DMS79 treated with DMSO at 0.1 percent for 48 hours (cell line): ENCODE measurements at regions not wholly inside any gene's neighbourhood (a gene's known extent, or its start where the extent isn't known, plus 50 kb on each side); places are given as distances from the start of the nearest gene placed in this dataset.

Experiments used
- DNase-seq: peaks from one replicate; lab custom pipeline; 2025; lab: John Stamatoyannopoulos, UW

DNA sequence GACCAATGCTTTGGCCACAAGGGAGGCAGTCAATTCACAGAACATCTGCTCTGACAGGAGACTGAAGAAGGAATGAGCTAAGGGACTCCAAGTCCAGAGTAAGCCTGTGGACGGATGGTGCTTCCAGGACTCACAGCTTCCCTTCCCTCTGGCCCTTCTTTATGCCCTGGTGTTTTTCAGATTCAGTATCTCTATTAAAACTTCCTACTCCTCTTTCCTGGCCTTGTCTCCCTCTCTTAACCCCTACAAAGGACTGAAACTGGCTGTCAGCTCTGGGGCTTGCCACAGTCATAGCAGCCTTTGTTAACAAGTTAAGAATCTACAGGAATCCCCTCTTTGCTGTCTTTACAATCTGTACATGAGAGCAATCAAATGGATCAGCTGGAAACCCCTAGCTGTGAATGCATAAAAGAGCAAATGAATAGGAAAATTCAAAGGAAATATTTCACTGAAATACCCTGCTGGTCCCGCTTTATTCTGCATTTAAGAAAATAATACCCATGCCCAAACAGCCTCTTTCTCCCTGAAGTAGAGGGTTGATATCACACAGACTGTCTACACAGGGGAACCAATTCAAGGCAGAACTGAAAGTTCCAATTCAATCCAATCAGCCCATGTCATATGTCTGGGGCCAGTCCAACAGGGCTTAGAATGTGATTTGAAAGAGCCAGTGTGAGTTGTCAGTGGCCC lies 192.3 kb downstream of the MZT1 start:
- DNase-seq = no peak

DNA sequence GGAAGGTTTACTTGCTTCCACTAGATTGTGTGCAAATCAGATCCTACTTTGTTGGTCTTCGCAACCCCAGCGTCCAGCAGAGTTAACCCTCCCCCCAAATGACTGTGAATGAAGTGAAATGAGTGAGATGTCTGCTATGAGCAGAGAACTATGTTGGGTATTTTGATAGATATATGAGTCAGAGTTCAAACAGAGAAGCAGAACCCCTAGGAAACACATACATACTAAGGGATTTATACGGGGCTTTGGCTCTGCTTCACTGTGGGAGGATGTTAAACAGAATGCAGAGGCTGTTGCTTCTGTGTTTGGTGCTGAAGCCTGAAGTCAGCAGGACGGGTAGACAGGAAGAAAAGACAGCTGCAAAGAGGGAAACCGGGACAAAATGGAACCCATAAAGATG lies 197.0 kb downstream of the MZT1 start:
- no peak for DNase-seq

- no peak for DNase-seq
Measured at GRCh38 chr13:72527333-72527732, 200.1 kb downstream of the MZT1 start.

DNA sequence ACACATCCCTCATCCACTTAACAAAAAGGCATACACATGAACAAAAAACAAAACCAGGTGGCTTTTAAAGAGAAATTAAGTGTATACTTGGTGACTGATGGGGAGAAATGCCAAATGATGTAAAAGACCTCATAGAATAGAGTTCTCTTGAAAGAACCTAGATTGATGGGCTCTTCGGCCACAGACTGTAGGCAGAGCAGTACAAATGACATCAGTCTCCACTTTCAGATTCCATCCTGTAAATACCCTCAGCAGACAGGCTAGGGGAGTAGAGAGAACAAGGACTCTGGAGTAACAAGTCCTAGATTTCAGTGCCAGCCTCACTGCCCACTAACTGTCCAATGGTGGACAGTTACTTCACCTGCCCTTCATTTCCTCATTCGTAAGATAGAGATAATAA lies 203.8 kb downstream of the MZT1 start:
- peak; percentile 58 for DNase-seq

DNA sequence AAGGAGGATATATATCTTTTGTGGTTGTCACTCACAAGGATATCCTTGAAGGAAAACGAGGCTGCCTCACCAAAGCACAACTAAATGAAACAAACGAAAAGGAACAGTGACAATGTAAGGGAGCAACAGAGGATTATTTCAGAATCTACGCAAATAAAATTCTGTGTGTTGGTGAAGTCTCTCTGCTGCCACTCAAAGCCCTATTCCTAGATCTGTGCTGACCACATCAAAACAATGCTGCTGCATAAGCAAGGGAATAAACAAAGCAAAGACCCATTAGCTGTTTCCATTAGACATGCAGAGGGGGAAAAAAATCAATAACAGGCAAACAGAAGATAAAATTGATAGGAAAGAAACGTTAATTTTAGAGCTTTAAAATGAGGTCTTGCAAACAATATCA lies 204.4 kb downstream of the MZT1 start:
- DNase-seq = peak; percentile 27

GRCh38 chr13:72521940-72522661 lies 205.3 kb downstream of the MZT1 start:
- DNase-seq = no peak

- DNase-seq = no peak
Measured at GRCh38 chr13:72514146-72514545, 213.3 kb downstream of the MZT1 start.

- DNase-seq = no peak
Measured at GRCh38 chr13:72508392-72508791, 219.0 kb downstream of the MZT1 start.

DNA sequence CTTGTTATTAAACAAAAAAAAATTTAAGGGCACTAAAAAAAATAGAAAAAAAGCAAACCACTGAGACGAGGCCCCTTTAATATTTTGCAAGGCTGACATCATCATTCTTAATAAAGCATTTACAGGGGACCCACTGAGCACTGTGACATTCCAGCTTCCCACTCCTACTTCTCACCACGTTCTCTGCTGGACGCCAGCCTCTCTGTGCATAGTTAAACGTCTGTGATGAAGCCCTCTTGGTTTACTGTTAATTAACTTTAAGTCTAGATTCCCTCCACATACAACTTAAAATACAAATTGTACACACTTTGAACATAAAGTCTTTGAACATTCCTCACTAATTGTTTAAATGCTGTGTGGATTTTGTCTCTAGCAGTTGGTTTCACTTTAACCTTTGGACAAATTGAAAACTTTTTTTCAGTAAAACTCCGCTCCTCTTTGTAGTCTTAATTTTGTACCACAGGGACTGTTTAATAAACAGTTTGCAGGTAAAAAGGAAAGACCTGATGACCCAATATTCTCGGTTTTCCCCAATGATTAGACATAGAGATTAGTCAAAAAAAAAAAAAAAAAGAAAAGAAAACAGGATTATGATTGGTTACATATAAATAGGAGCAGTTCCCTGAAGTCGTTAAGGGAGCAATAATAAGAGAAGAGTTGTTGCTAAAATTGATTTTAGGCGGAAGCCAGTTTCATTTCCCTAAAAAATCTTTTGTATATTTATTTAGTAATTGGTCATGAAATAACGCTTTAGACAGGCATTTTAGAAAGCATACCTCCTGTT lies 219.8 kb downstream of the MZT1 start:
- DNase-seq = no peak

- DNase-seq = no peak
Measured at GRCh38 chr13:72506706-72507105, 220.7 kb downstream of the MZT1 start.

- DNase-seq = peak; percentile 15
Measured at GRCh38 chr13:72505376-72505775, 222.1 kb downstream of the MZT1 start.

- no peak for DNase-seq
Measured at GRCh38 chr13:72504131-72504841, 223.1 kb downstream of the MZT1 start.

DNA sequence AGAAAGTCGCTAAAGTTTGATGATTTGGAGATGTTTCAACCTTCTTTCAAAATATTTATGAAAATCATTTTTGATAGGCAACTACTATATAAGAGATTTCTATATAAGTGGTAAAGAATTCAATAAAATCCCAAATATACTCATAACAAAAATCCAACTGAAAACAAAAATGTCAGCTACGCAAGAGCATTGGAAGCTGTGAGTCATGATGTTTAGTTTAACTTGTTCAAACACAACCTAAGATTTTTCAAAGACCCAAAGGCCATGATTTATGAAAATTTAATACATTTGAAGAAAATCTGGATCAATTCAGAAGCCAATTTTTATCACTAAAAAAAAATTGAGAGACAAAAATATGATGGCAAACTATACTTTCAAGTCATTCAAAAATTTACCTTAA lies 226.6 kb downstream of the MZT1 start:
- no peak for DNase-seq

- no peak for DNase-seq
Measured at GRCh38 chr13:72495681-72496080, 231.7 kb downstream of the MZT1 start.

- DNase-seq = no peak
Measured at GRCh38 chr13:72489751-72490150, 237.7 kb downstream of the MZT1 start.

- no peak for DNase-seq
Measured at GRCh38 chr13:72473321-72473720, 254.1 kb downstream of the MZT1 start.

DNA sequence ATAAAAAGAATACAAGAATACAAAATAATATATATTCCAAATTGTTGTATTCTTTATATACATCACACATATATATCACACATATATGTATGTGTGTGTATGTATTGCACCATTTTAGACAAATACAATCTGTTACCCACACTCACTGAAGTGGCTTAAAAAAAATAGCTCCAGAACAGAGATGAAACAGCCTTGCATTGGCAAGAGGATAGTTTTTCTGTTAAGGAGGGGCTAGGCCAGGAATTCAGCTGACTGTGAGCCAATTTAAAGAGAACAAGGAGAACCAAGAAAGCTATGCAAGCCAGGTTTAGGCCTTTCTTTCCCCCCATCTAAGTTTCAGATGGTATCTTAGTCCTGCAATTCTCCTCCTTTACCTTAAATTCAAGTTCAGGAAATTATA lies 257.5 kb downstream of the MZT1 start:
- no peak for DNase-seq

DNA sequence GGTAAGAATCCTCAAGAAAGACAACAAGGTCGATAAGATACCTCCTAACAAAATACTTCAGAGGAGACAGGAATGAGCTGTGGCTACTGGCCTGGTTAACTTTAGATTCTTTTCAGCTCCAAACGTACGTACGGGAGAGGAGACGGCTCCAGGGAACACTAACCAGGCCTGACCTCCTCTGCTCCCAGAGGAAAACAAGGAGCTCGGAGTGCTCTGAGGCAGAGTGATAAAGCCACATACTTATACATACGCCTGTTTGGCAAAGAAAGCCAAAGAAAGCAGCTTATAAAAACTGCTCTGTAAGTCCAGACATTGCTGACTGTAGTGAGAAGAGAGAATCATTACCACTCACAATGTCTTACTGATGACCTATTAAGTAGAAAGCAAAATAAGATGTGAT lies 263.9 kb downstream of the MZT1 start:
- no peak for DNase-seq

DNA sequence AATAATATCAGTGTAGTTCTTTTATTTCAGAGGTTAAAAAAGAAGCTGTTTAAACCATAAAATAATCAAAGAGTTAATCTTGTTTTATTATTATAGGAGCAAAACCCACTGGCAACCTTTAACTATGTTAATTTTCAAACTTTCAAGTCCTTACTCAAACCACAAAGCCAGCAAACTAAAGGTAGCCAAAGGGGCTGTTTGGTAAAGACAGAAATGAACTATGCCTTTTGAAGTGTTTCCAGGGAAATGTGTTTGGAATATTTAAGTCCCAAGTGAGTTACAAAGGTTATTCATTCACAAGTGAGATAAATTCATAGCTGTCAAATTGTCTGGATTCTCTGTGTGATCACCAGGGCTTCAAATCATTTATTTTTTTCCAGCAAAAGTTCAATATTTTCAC lies 264.7 kb downstream of the MZT1 start:
- DNase-seq = no peak

- DNase-seq = no peak
Measured at GRCh38 chr13:72462166-72462565, 265.3 kb downstream of the MZT1 start.

DNA sequence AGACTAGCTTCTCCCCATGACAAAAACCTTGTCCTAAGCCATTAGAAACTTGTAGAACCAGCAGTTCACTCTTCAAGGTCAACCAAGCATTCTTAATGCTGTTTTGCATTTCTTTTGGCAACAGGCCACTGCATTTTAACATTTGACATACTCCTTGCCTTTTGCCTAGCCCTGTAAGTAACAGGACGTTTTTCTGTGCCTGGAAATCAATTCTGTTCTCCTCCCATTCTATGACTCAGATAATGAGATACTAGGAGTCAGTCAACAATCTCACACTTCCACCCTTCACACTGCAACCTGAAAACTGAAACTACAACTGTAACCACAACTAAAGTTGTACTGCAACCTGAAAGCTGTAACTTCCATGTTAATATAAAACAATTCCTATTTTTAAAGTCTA lies 268.7 kb downstream of the MZT1 start:
- DNase-seq = peak; percentile 66

DNA sequence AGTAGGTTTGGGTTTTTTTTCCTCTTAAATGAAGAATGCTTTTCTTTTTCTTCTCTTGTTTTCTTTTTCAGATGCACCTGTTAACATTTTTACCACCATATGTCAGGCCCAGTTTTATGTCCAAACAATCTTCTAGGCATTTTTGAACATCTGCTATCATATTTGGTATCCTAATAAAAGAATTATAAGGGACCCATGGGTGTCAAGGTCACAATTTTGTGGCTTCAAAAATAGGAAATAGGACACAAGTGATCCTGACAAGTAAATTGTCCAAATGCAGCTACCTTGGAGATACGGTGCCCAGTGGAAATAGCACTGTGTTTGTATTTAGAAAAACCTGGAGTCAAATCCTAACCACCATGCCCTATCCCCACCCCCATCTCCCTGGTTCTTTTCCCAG lies 270.3 kb downstream of the MZT1 start:
- no peak for DNase-seq
